Kidney epithelial cell (primary cell): ENCODE measurements at regions not wholly inside any gene's neighbourhood (a gene's known extent, or its start where the extent isn't known, plus 50 kb on each side); places are given as distances from the start of the nearest gene placed in this dataset.

Experiments
- DNase-seq: peaks from one replicate; pipeline ENCODE4 v3.0.0-alpha.2; 2010; ENCODE audit warnings: low read depth
- H3K27me3 ChIP-seq: 2 replicates; pipeline ENCODE4 v1.6.0; 2011; ENCODE audit warnings: low read length; ENCODE audit not compliant: control insufficient read depth, insufficient read depth
- H3K36me3 ChIP-seq: 2 replicates; pipeline ENCODE4 v1.5.1; 2011; ENCODE audit warnings: low read length; ENCODE audit not compliant: control insufficient read depth, insufficient read depth
- H3K4me3 ChIP-seq: 2 replicates; pipeline ENCODE4 v1.5.1; 2011; ENCODE audit warnings: low read depth, mild to moderate bottlenecking, control low read depth, low read length
- CTCF ChIP-seq: IDR thresholded peaks from 2 replicates; pipeline ENCODE4 v1.5.1; 2011; ENCODE audit warnings: mild to moderate bottlenecking, moderate library complexity, low read length, control low read depth, inconsistent platforms; ENCODE audit not compliant: insufficient read depth, poor library complexity, severe bottlenecking

- Histone ChIP-seq H3K4me3 (no peak overlapping the region), H3K27me3 (no peaks in the 10 kb centered on the region), H3K36me3 (no peaks in the 10 kb centered on the region)
- no peak for DNase-seq
- no peak for TF ChIP-seq CTCF
These were observed 555.3 kb upstream of the FTMT start for GRCh38 chr5:121296356-121296755.

GRCh38 chr5:121299153-121299552 is 552.5 kb upstream of the FTMT start:
- TF ChIP-seq CTCF: no peak
- H3K4me3 ChIP-seq: no peak overlapping the region
- DNase-seq: no peak
- H3K36me3 ChIP-seq: no peaks in the 10 kb centered on the region
- no peaks in the 10 kb centered on the region for H3K27me3 ChIP-seq

GRCh38 chr5:121304838-121305237 is 546.8 kb upstream of the FTMT start:
- H3K27me3 ChIP-seq: no peaks in the 10 kb centered on the region
- TF ChIP-seq CTCF: no peak
- no peak overlapping the region for H3K4me3 ChIP-seq
- H3K36me3 ChIP-seq: no peaks in the 10 kb centered on the region
- no peak for DNase-seq

- Histone ChIP-seq H3K27me3 (no peaks in the 10 kb centered on the region), H3K4me3 (no peak overlapping the region), H3K36me3 (no peaks in the 10 kb centered on the region)
- TF ChIP-seq CTCF: no peak
- DNase-seq: no peak
These were observed 537.8 kb upstream of the FTMT start for GRCh38 chr5:121313886-121314285.

- Histone ChIP-seq H3K4me3 (no peak overlapping the region), H3K36me3 (no peaks in the 10 kb centered on the region), H3K27me3 (no peaks in the 10 kb centered on the region)
- TF ChIP-seq CTCF: no peak
- no peak for DNase-seq
These were observed 535.9 kb upstream of the FTMT start for GRCh38 chr5:121315786-121316185.

GRCh38 chr5:121319292-121319691 is 532.4 kb upstream of the FTMT start:
- no peak for DNase-seq
- Histone ChIP-seq H3K4me3 (no peak overlapping the region), H3K36me3 (no peaks in the 10 kb centered on the region), H3K27me3 (no peaks in the 10 kb centered on the region)
- no peak for TF ChIP-seq CTCF
